HepG2 (cell line): ENCODE measurements at regions not wholly inside any gene's neighbourhood (a gene's known extent, or its start where the extent isn't known, plus 50 kb on each side); places are given as distances from the start of the nearest gene placed in this dataset.
A peak's percentile ranks its signal among the peaks of the same experiment; 100 is the strongest.

Source experiments
- AKNA ChIP-seq: sonication (generic); formaldehyde crosslinking; IDR thresholded peaks from 2 replicates; pipeline ENCODE4 v1.4.0; 2020; ENCODE audit warnings: missing genetic modification reagents, borderline replicate concordance
- CBX2 ChIP-seq, 2 experiments: fragments of 200-600 bp in 1 of 2; sonication (generic); formaldehyde crosslinking in 1 of 2; IDR thresholded peaks; 2 replicates each; pipeline versions ENCODE4 v1.7.0 to v1.8.1; 2018 to 2022; ENCODE audit warnings: low read depth in 2 of 2, low read length in 1 of 2, mild to moderate bottlenecking in 1 of 2, missing genetic modification reagents in 1 of 2
- FLYWCH1 ChIP-seq: sonication (generic); formaldehyde crosslinking; IDR thresholded peaks from 2 replicates; pipeline ENCODE4 v1.8.1; 2023; ENCODE audit warnings: mild to moderate bottlenecking, missing genetic modification reagents
- FOSL1 ChIP-seq: sonication (generic); formaldehyde crosslinking; IDR thresholded peaks from 2 replicates; pipeline ENCODE4 v1.9.0; 2021; ENCODE audit warnings: missing genetic modification reagents, borderline replicate concordance
- FOXM1 ChIP-seq: sonication (generic); formaldehyde crosslinking; IDR thresholded peaks from 2 replicates; pipeline ENCODE4 v1.5.0; 2020; ENCODE audit warnings: missing genetic modification reagents
- GFI1 ChIP-seq: sonication (generic); formaldehyde crosslinking; IDR thresholded peaks from 2 replicates; pipeline ENCODE4 v1.5.0; 2020; ENCODE audit warnings: missing genetic modification reagents, mild to moderate bottlenecking, borderline replicate concordance
- HOXA7 ChIP-seq: sonication (generic); formaldehyde crosslinking; IDR thresholded peaks from 2 replicates; pipeline ENCODE4 v1.8.1; 2022; ENCODE audit warnings: mild to moderate bottlenecking, missing genetic modification reagents, moderate library complexity
- MAZ ChIP-seq, 2 experiments: sonication (generic) in 1 of 2; formaldehyde crosslinking in 1 of 2; IDR thresholded peaks; 2 replicates each; pipeline versions ENCODE4 v1.5.0 to v1.6.1; 2012 to 2020; ENCODE audit warnings: low read depth in 2 of 2, mild to moderate bottlenecking in 2 of 2, borderline replicate concordance in 1 of 2, improper control_type of control experiment in 1 of 2, low read length in 1 of 2, missing genetic modification reagents in 1 of 2, moderate library complexity in 1 of 2
- MEIS2 ChIP-seq: sonication (generic); formaldehyde crosslinking; IDR thresholded peaks from 2 replicates; pipeline ENCODE4 v1.9.0; 2021; ENCODE audit warnings: mild to moderate bottlenecking, missing genetic modification reagents
- NR2C2 ChIP-seq: sonication (generic); formaldehyde crosslinking; IDR thresholded peaks from 2 replicates; pipeline ENCODE4 v1.4.0; 2020; ENCODE audit warnings: missing genetic modification reagents, mild to moderate bottlenecking, moderate library complexity, borderline replicate concordance
- PHF21A ChIP-seq: sonication (generic); formaldehyde crosslinking; IDR thresholded peaks from 2 replicates; pipeline ENCODE4 v1.5.0; 2020; ENCODE audit warnings: mild to moderate bottlenecking, missing genetic modification reagents
- PLRG1 ChIP-seq: fragments of 450-650 bp; conservative IDR thresholded peaks from 2 replicates; pipeline ENCODE4 v1.6.1; 2016
- TRIM24 ChIP-seq: sonication (generic); formaldehyde crosslinking; IDR thresholded peaks from 2 replicates; pipeline ENCODE4 v1.8.0; 2022; ENCODE audit warnings: mild to moderate bottlenecking, missing genetic modification reagents
- U2AF2 ChIP-seq: fragments of 200-400 bp; formaldehyde crosslinking; IDR thresholded peaks from 2 replicates; pipeline ENCODE4 v1.6.1; 2017; ENCODE audit warnings: low read depth, mild to moderate bottlenecking, low read length
- YEATS2 ChIP-seq: sonication (generic); formaldehyde crosslinking; IDR thresholded peaks from 2 replicates; pipeline ENCODE4 v1.4.0; 2020; ENCODE audit warnings: missing genetic modification reagents, borderline replicate concordance
- ZNF34 ChIP-seq: sonication (generic); formaldehyde crosslinking; IDR thresholded peaks from 2 replicates; pipeline ENCODE4 v1.4.0; 2020; ENCODE audit warnings: mild to moderate bottlenecking, missing genetic modification reagents, borderline replicate concordance
- ZNF431 ChIP-seq: sonication (generic); formaldehyde crosslinking; IDR thresholded peaks from 2 replicates; pipeline ENCODE4 v1.9.0; 2022; ENCODE audit warnings: missing genetic modification reagents, low read depth, mild to moderate bottlenecking, borderline replicate concordance
- ZNF737 ChIP-seq: sonication (generic); formaldehyde crosslinking; IDR thresholded peaks from 2 replicates; pipeline ENCODE4 v1.5.0; 2020; ENCODE audit warnings: missing genetic modification reagents, mild to moderate bottlenecking, borderline replicate concordance
- ZNF749 ChIP-seq: sonication (generic); formaldehyde crosslinking; IDR thresholded peaks from 2 replicates; pipeline ENCODE4 v1.8.0; 2022; ENCODE audit warnings: mild to moderate bottlenecking, missing genetic modification reagents, moderate library complexity, borderline replicate concordance
- ZNF761 ChIP-seq: sonication (generic); formaldehyde crosslinking; conservative IDR thresholded peaks from 2 replicates; pipeline ENCODE4 v1.4.0; 2020; ENCODE audit warnings: mild to moderate bottlenecking, missing genetic modification reagents
- ZSCAN22 ChIP-seq: sonication (generic); formaldehyde crosslinking; IDR thresholded peaks from 2 replicates; pipeline ENCODE4 v1.4.0; 2020; ENCODE audit warnings: mild to moderate bottlenecking, missing genetic modification reagents
- ZZZ3 ChIP-seq: sonication (generic); formaldehyde crosslinking; IDR thresholded peaks from 2 replicates; pipeline ENCODE4 v1.4.0; 2020; ENCODE audit warnings: missing genetic modification reagents, mild to moderate bottlenecking, borderline replicate concordance
- TF ChIP-seq, protein P1 (sequence below): sonication (generic); formaldehyde crosslinking; IDR thresholded peaks from 2 replicates; pipeline ENCODE4 v1.5.0; 2020; ENCODE audit warnings: mild to moderate bottlenecking, missing genetic modification reagents, borderline replicate concordance

- TF ChIP-seq U2AF2 (no peak), MEIS2 (CRISPR knock-in tag) (peak; percentile 99), TRIM24 (CRISPR knock-in tag) (peak; percentile 98), ZZZ3 (peak; percentile 80; the same call in 1 of the 2 replicates), ZNF34 (CRISPR knock-in tag) (peak; percentile 98), ZNF749 (no peak; the same call in 1 of the 2 replicates), ZSCAN22 (CRISPR knock-in tag) (no peak; the same call in 1 of the 2 replicates), PHF21A (CRISPR knock-in tag) (peak; percentile 97), ZNF737 (CRISPR knock-in tag) (no peak), ZNF761 (CRISPR knock-in tag) (peak; percentile 92; the same call in 1 of the 2 replicates), MAZ (IDR thresholded peaks at IDR 0.05; ENCODE audit: borderline replicate concordance, low read depth, low read length) (peak; percentile 31; the same call in 1 of the 2 replicates), MAZ (CRISPR knock-in tag; IDR thresholded peaks at IDR 0.05; ENCODE audit: low read depth) (0 out of 2 replicates have a peak, but pooled peaks have one; percentile 51), FOXM1 (no peak), CBX2 (IDR thresholded peaks at IDR 0.05; ENCODE audit: low read depth, low read length) (no peak), CBX2 (CRISPR knock-in tag; IDR thresholded peaks at IDR 0.05; ENCODE audit: low read depth) (peak; percentile 50; the same call in 1 of the 2 replicates), AKNA (CRISPR knock-in tag) (no peak), HOXA7 (no peak), ZNF431 (CRISPR knock-in tag) (peak; percentile 96), FLYWCH1 (CRISPR knock-in tag) (no peak; the same call in 1 of the 2 replicates), PLRG1 (no peak), YEATS2 (CRISPR knock-in tag) (peak; percentile 87), GFI1 (CRISPR knock-in tag) (peak; percentile 98), NR2C2 (CRISPR knock-in tag) (peak; percentile 90), FOSL1 (no peak; the same call in 1 of the 2 replicates)
- TF ChIP-seq, protein P1, sequence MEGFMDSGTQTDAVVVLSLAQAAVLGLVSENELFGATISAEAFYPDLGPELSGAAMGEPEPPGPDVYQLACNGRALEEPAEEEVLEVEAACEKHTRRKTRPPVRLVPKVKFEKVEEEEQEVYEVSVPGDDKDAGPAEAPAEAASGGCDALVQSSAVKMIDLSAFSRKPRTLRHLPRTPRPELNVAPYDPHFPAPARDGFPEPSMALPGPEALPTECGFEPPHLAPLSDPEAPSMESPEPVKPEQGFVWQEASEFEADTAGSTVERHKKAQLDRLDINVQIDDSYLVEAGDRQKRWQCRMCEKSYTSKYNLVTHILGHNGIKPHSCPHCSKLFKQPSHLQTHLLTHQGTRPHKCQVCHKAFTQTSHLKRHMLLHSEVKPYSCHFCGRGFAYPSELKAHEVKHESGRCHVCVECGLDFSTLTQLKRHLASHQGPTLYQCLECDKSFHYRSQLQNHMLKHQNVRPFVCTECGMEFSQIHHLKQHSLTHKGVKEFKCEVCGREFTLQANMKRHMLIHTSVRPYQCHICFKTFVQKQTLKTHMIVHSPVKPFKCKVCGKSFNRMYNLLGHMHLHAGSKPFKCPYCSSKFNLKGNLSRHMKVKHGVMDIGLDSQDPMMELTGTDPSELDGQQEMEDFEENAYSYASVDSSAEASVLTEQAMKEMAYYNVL, result peak; percentile 99
Measured at GRCh38 chr2:84293791-84294380, 165.2 kb downstream of the SUCLG1 start (continued).
